Kidney (tissue), 13 donors: ENCODE measurements at regions not wholly inside any gene's neighbourhood (a gene's known extent, or its start where the extent isn't known, plus 50 kb on each side); places are given as distances from the start of the nearest gene placed in this dataset.

ENCODE experiments used
- DNase-seq, 5 donors: peaks; one replicate each; pipeline ENCODE4 v3.0.0-alpha.2; 2013 to 2020
- FAIRE-seq: peaks from 2 replicates; lab custom pipeline; 2012; peaks lifted over from hg19 to GRCh38; lab: Jason Lieb, UNC
- H3K27ac ChIP-seq, 2 donors: one replicate each; pipeline ENCODE4 v1.7.0; 2013; ENCODE audit warnings: low read depth in 2 of 2, low read length in 2 of 2, inconsistent platforms in 1 of 2
- H3K27me3 ChIP-seq: one replicate; pipeline ENCODE4 v1.7.1; 2013; ENCODE audit warnings: low read length, inconsistent platforms; ENCODE audit not compliant: control insufficient read depth, insufficient read depth
- H3K36me3 ChIP-seq, 3 donors: one replicate each; pipeline versions ENCODE4 v1.7.0 to v1.7.1; 2013; ENCODE audit warnings: low read length in 3 of 3, control low read depth in 1 of 3, inconsistent platforms in 1 of 3; ENCODE audit not compliant: insufficient read depth in 3 of 3, control insufficient read depth in 2 of 3
- H3K4me1 ChIP-seq, 3 donors: one replicate each; pipeline versions ENCODE4 v1.7.0 to v1.7.1; 2013; ENCODE audit warnings: low read length in 3 of 3, inconsistent platforms in 1 of 3, low read depth in 1 of 3; ENCODE audit not compliant: control insufficient read depth in 2 of 3, insufficient read depth in 2 of 3
- H3K4me3 ChIP-seq, 3 donors: one replicate each; pipeline versions ENCODE4 v1.7.0 to v1.8.1; 2013; ENCODE audit warnings: low read length in 3 of 3, control low read depth in 1 of 3, inconsistent platforms in 1 of 3
- H3K9ac ChIP-seq, 3 donors: one replicate each; pipeline versions ENCODE4 v1.7.0 to v1.7.1; 2013; ENCODE audit warnings: low read length in 3 of 3, control low read depth in 1 of 3, inconsistent platforms in 1 of 3
- H3K9me3 ChIP-seq, 3 donors: one replicate each; pipeline versions ENCODE4 v1.7.0 to v1.7.1; 2013; ENCODE audit warnings: low read length in 3 of 3, control low read depth in 1 of 3, inconsistent platforms in 1 of 3; ENCODE audit not compliant: control insufficient read depth in 2 of 3, insufficient read depth in 1 of 3
- intact Hi-C: fragments of 100-400 bp; cut with DNase I; formaldehyde crosslinking; loops from one replicate; pipeline ENCODE4 v1.11.1; 2022
- TF ChIP-seq, protein P1 (sequence below): IDR thresholded peaks from 3 replicates; pipeline ENCODE4 v1.5.1; 2012; ENCODE audit warnings: mild to moderate bottlenecking, moderate library complexity, borderline replicate concordance; ENCODE audit not compliant: insufficient read depth; ENCODE audit errors: extremely low read depth
- donor health status: control.
- donor health status: control.
- donor health status: control.
- donor health status: control.
- donor health status: control.
- donor health status: DM: yes; HTN: yes; CAD: no.
- donor health status: Normal renal cell carcinoma (clear cell type).

- Histone ChIP-seq H3K4me3 (no peak overlapping the region), H3K9ac (no peak overlapping the region), H3K36me3 (no peaks in the 10 kb centered on the region), H3K9me3 (no peaks in the 10 kb centered on the region), H3K27ac (no peak overlapping the region), H3K4me1 (peaks cover 0 to 4% (median 0%) of the 10 kb centered on the region in 3 donors), H3K27me3 (no peaks in the 10 kb centered on the region)
- DNase-seq, result no peak
- intact Hi-C loops, result no loop called here
- TF ChIP-seq, protein P1, sequence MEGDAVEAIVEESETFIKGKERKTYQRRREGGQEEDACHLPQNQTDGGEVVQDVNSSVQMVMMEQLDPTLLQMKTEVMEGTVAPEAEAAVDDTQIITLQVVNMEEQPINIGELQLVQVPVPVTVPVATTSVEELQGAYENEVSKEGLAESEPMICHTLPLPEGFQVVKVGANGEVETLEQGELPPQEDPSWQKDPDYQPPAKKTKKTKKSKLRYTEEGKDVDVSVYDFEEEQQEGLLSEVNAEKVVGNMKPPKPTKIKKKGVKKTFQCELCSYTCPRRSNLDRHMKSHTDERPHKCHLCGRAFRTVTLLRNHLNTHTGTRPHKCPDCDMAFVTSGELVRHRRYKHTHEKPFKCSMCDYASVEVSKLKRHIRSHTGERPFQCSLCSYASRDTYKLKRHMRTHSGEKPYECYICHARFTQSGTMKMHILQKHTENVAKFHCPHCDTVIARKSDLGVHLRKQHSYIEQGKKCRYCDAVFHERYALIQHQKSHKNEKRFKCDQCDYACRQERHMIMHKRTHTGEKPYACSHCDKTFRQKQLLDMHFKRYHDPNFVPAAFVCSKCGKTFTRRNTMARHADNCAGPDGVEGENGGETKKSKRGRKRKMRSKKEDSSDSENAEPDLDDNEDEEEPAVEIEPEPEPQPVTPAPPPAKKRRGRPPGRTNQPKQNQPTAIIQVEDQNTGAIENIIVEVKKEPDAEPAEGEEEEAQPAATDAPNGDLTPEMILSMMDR, result no peak
- FAIRE-seq, result no peak
Observed at GRCh38 chr18:61133783-61134182, 199.4 kb upstream of the CDH20 start.

GRCh38 chr18:61136711-61137251, 196.4 kb upstream of the CDH20 start:
- intact Hi-C loops, result no loop called here
- Histone ChIP-seq H3K4me1 (no peaks in the 10 kb centered on the region), H3K27ac (no peak overlapping the region), H3K4me3 (no peak overlapping the region), H3K27me3 (no peaks in the 10 kb centered on the region), H3K9me3 (no peaks in the 10 kb centered on the region), H3K9ac (no peak overlapping the region), H3K36me3 (no peaks in the 10 kb centered on the region)
- no peak for FAIRE-seq
- DNase-seq, result no peak
- TF ChIP-seq, protein P1, result no peak

GRCh38 chr18:61141691-61142090, 191.5 kb upstream of the CDH20 start:
- H3K27ac ChIP-seq, result no peak overlapping the region
- H3K4me3 ChIP-seq, result no peak overlapping the region
- no peaks in the 10 kb centered on the region for H3K27me3 ChIP-seq
- no peaks in the 10 kb centered on the region for H3K36me3 ChIP-seq
- FAIRE-seq (no peak), DNase-seq (no peak)
- intact Hi-C loops, result no loop called here
- H3K4me1 ChIP-seq, result no peaks in the 10 kb centered on the region
- no peak overlapping the region for H3K9ac ChIP-seq
- H3K9me3 ChIP-seq, result no peaks in the 10 kb centered on the region
- TF ChIP-seq, protein P1, result no peak

DNA sequence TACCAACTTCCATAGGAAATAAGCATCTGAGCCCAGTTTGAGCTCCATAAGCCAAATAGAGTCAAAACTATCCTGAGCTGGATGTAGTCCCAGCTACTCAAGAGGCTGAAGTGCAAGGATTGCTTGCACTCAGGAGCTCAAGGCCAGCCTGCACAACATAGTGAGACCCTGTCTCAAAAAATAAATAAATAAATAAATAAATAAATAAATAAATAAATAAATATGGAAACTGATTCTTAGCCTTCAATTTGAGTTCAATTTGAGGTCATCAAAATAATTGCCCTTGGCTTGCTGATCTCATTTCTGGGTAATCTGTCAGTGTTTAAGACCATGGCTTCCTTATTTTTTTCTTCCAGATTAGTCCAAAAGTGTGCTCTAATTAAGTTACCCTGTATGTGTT, 184.9 kb upstream of the CDH20 start:
- TF ChIP-seq, protein P1, result no peak
- DNase-seq (no peak), FAIRE-seq (no peak)
- intact Hi-C loops, result no loop called here
- H3K27me3 ChIP-seq, result no peaks in the 10 kb centered on the region
- H3K9me3 ChIP-seq, result peaks cover 0 to 2% (median 0%) of the 10 kb centered on the region in 3 donors
- H3K4me1 ChIP-seq, result no peaks in the 10 kb centered on the region
- H3K27ac ChIP-seq, result no peak overlapping the region
- H3K9ac ChIP-seq, result no peak overlapping the region
- H3K36me3 ChIP-seq, result no peaks in the 10 kb centered on the region
- H3K4me3 ChIP-seq, result no peak overlapping the region
